ENCODE measurements at regions not wholly inside any gene's neighbourhood (a gene's known extent, or its start where the extent isn't known, plus 50 kb on each side); places are given as distances from the start of the nearest gene placed in this dataset.
A peak's percentile ranks its signal among the peaks of the same experiment; 100 is the strongest.

- DNase-seq, result no peak
Measured at GRCh38 chr4:13944095-13944511, 316.6 kb upstream of the BOD1L1 start.

- DNase-seq, result no peak
Measured at GRCh38 chr4:13947921-13948320, 320.4 kb upstream of the BOD1L1 start.

GRCh38 chr4:13950491-13950890, 323.0 kb upstream of the BOD1L1 start:
- DNase-seq, result no peak

- no peak for DNase-seq
Measured at GRCh38 chr4:13953083-13953482, 325.6 kb upstream of the BOD1L1 start.

- DNase-seq, result no peak
Measured at GRCh38 chr4:13955551-13955950, 328.0 kb upstream of the BOD1L1 start.

- no peak for DNase-seq
Measured at GRCh38 chr4:13956947-13957346, 329.4 kb upstream of the BOD1L1 start.

GRCh38 chr4:13957871-13958270, 330.3 kb upstream of the BOD1L1 start:
- DNase-seq, result no peak

- peak; percentile 17 for DNase-seq
Measured at GRCh38 chr4:13963601-13964000, 336.1 kb upstream of the BOD1L1 start.

- DNase-seq, result peak; percentile 78
Measured at GRCh38 chr4:13966231-13967195, 339.0 kb upstream of the BOD1L1 start.

- DNase-seq, result no peak
Measured at GRCh38 chr4:13968723-13969122, 341.2 kb upstream of the BOD1L1 start.

GRCh38 chr4:13970349-13970748, 342.8 kb upstream of the BOD1L1 start:
- DNase-seq, result peak; percentile 12

GRCh38 chr4:13977746-13978145, 350.2 kb upstream of the BOD1L1 start:
- no peak for DNase-seq

- no peak for DNase-seq
Measured at GRCh38 chr4:13980317-13981310, 353.1 kb upstream of the BOD1L1 start.

GRCh38 chr4:13981499-13981898, 354.0 kb upstream of the BOD1L1 start:
- DNase-seq, result no peak

GRCh38 chr4:13982010-13982409, 354.5 kb upstream of the BOD1L1 start:
- no peak for DNase-seq

GRCh38 chr4:13983189-13983790, 355.8 kb upstream of the BOD1L1 start:
- DNase-seq, result no peak

- no peak for DNase-seq
Measured at GRCh38 chr4:13984991-13985800, 357.7 kb upstream of the BOD1L1 start.

- no peak for DNase-seq
Measured at GRCh38 chr4:13985837-13986236, 358.3 kb upstream of the BOD1L1 start.

GRCh38 chr4:13986548-13986947, 359.0 kb upstream of the BOD1L1 start:
- DNase-seq, result no peak

GRCh38 chr4:13988353-13989305, 361.1 kb upstream of the BOD1L1 start:
- DNase-seq, result no peak

GRCh38 chr4:13989501-13989900, 362.0 kb upstream of the BOD1L1 start:
- no peak for DNase-seq

Data from dermis blood vessel endothelial cell (primary cell).